Psoas muscle (tissue), 7 donors: ENCODE measurements at regions not wholly inside any gene's neighbourhood (a gene's known extent, or its start where the extent isn't known, plus 50 kb on each side); places are given as distances from the start of the nearest gene placed in this dataset.

Source experiments
- ATAC-seq, 4 donors: fragments of 200-7000 bp; cut with Tn5 transposase; one replicate each; pipeline ENCODE4 v1.9.1; 2020; ENCODE audit warnings: moderate library complexity in 3 of 4, mild to moderate bottlenecking in 2 of 4
- DNase-seq, 2 donors: peaks; one replicate each; pipeline ENCODE4 v3.0.0-alpha.2; 2020
- H3K27ac ChIP-seq: fragments of 200-600 bp; one replicate; pipeline ENCODE4 v1.8.0; 2022
- H3K27me3 ChIP-seq, 3 donors: fragments of 200-600 bp in 1 of 3; one replicate each; pipeline versions ENCODE4 v1.6.1 to v1.8.0; 2013 to 2022; ENCODE audit warnings: low read length in 2 of 3, mild to moderate bottlenecking in 2 of 3, moderate library complexity in 1 of 3; ENCODE audit not compliant: insufficient read depth in 3 of 3
- H3K36me3 ChIP-seq, 2 donors: fragments of 200-600 bp in 1 of 2; one replicate each; pipeline versions ENCODE4 v1.6.1 to v1.8.0; 2013 to 2022; ENCODE audit warnings: low read depth in 1 of 2, mild to moderate bottlenecking in 1 of 2, moderate library complexity in 1 of 2; ENCODE audit not compliant: insufficient read depth in 1 of 2
- H3K4me1 ChIP-seq: fragments of 200-600 bp; one replicate; pipeline ENCODE4 v1.8.0; 2022
- H3K4me3 ChIP-seq: fragments of 200-600 bp; one replicate; pipeline ENCODE4 v1.8.0; 2022; ENCODE audit warnings: mild to moderate bottlenecking
- H3K9me3 ChIP-seq: fragments of 200-600 bp; one replicate; pipeline ENCODE4 v1.8.0; 2022
- WGBS, 3 donors: extraction: QIAGEN DNeasy Blood & Tissue Kit; methylation state at CpG; one replicate each; pipeline versions ENCODE4 v1.1.6 to v1.1.7; 2013; 5-methylcytosine and 5-hydroxymethylcytosine counted together
- intact Hi-C, 2 donors: fragments of 100-400 bp; cut with DNase I; formaldehyde crosslinking; loops; one replicate each; pipeline versions ENCODE4 v1.11.0 to v1.14.2; 2022
- TF ChIP-seq, protein P1 (sequence below): fragments of 200-600 bp; IDR thresholded peaks from one replicate; pipeline ENCODE4 v1.8.0; 2022; ENCODE audit warnings: antibody characterized with exemption
- donor health status: healthy with polysubstance abuse.
- donor health status: DM: no; HTN: no; CAD: no; lungs with moderate emphysema.
- donor health status: Bipolar disorder and iron deficiency.
- donor health status: healthy.
- donor health status: DM: yes; HTN: yes; CAD: no.
- donor health status: DM: no; HTN: no; CAD: no.
- donor health status: DM: yes; HTN: yes; CAD: no.

DNA sequence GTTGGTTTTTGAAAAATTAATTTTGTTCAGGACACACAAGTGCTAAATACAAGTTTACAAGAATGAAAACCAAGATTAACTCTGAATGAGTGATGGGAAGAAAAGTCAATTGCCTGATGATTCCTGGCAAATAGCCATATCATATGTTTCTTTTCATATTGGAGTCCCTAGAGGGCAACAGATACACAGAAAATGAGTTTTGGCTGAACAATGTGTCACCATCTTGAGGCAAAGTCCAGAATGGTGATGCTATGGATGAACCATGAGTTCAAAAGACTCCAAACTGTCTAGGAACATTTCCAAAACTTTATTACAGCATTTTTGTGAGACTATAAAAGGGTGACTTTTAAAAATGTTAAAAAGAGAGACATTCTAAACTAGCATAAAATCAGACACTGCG, 382.9 kb downstream of the TMEM161B start:
- 70 to 78% (median 75%) methylated on average over 1 of the region's 1 CpG for WGBS, 3 donors
- no peaks in the 10 kb centered on the region for H3K27me3 ChIP-seq
- H3K27ac ChIP-seq = no peak overlapping the region
- no peaks in the 10 kb centered on the region for H3K4me1 ChIP-seq
- H3K4me3 ChIP-seq = no peak overlapping the region
- H3K9me3 ChIP-seq = peaks cover 8% of the 10 kb centered on the region
- ATAC-seq (no peak), DNase-seq (no peak)
- H3K36me3 ChIP-seq = no peaks in the 10 kb centered on the region
- TF ChIP-seq, protein P1, sequence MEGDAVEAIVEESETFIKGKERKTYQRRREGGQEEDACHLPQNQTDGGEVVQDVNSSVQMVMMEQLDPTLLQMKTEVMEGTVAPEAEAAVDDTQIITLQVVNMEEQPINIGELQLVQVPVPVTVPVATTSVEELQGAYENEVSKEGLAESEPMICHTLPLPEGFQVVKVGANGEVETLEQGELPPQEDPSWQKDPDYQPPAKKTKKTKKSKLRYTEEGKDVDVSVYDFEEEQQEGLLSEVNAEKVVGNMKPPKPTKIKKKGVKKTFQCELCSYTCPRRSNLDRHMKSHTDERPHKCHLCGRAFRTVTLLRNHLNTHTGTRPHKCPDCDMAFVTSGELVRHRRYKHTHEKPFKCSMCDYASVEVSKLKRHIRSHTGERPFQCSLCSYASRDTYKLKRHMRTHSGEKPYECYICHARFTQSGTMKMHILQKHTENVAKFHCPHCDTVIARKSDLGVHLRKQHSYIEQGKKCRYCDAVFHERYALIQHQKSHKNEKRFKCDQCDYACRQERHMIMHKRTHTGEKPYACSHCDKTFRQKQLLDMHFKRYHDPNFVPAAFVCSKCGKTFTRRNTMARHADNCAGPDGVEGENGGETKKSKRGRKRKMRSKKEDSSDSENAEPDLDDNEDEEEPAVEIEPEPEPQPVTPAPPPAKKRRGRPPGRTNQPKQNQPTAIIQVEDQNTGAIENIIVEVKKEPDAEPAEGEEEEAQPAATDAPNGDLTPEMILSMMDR = no peak
- intact Hi-C loops = no loop called here

- Histone ChIP-seq H3K27me3 (no peaks in the 10 kb centered on the region), H3K9me3 (peaks cover 11% of the 10 kb centered on the region), H3K4me1 (no peaks in the 10 kb centered on the region), H3K36me3 (no peaks in the 10 kb centered on the region), H3K4me3 (no peak overlapping the region), H3K27ac (no peak overlapping the region)
- ATAC-seq (no peak), DNase-seq (no peak)
- WGBS, 3 donors = 71 to 79% (median 77%) methylated on average over 2 of the region's 2 CpGs
- TF ChIP-seq, protein P1 = no peak
- intact Hi-C loops = no loop called here
These were observed 391.1 kb downstream of the TMEM161B start for GRCh38 chr5:87877495-87877894.

- intact Hi-C loops = no loop called here
- WGBS, 3 donors = 36 to 46% (median 41%) methylated on average over 1 of the region's 1 CpG
These were observed 391.6 kb downstream of the TMEM161B start for GRCh38 chr5:87877023-87877422.

GRCh38 chr5:87876616-87877015, 392.0 kb downstream of the TMEM161B start:
- intact Hi-C loops = no loop called here
- 51 to 70% (median 68%) methylated on average over 2 of the region's 2 CpGs for WGBS, 3 donors
- Histone ChIP-seq H3K4me3 (no peak overlapping the region), H3K4me1 (no peaks in the 10 kb centered on the region), H3K36me3 (no peaks in the 10 kb centered on the region), H3K27me3 (no peaks in the 10 kb centered on the region), H3K9me3 (peaks cover 11% of the 10 kb centered on the region), H3K27ac (no peak overlapping the region)
- no peak for ATAC-seq
- DNase-seq = no peak
- TF ChIP-seq, protein P1 = no peak

More at GRCh38 chr5:87877023-87877422, 391.6 kb downstream of the TMEM161B start:
- H3K4me1 ChIP-seq = no peaks in the 10 kb centered on the region
- DNase-seq (no peak), ATAC-seq (no peak)
- H3K27ac ChIP-seq = no peak overlapping the region
- TF ChIP-seq, protein P1 = no peak
- no peak overlapping the region for H3K4me3 ChIP-seq
- no peaks in the 10 kb centered on the region for H3K27me3 ChIP-seq
- H3K9me3 ChIP-seq = peaks cover 11% of the 10 kb centered on the region
- no peaks in the 10 kb centered on the region for H3K36me3 ChIP-seq

- 64 to 70% (median 69%) methylated on average over 3 of the region's 3 CpGs for WGBS, 3 donors
- Histone ChIP-seq H3K36me3 (no peaks in the 10 kb centered on the region), H3K27me3 (no peaks in the 10 kb centered on the region), H3K4me1 (no peaks in the 10 kb centered on the region), H3K4me3 (no peak overlapping the region), H3K27ac (no peak overlapping the region), H3K9me3 (no peaks in the 10 kb centered on the region)
- ATAC-seq (no peak), DNase-seq (no peak)
- intact Hi-C loops = no loop called here
- TF ChIP-seq, protein P1 = no peak
These were observed 395.7 kb downstream of the TMEM161B start for GRCh38 chr5:87872986-87873385.
